SK-N-SH (cell line): ENCODE measurements at regions not wholly inside any gene's neighbourhood (a gene's known extent, or its start where the extent isn't known, plus 50 kb on each side); places are given as distances from the start of the nearest gene placed in this dataset.

Source experiments
- CTCF ChIA-PET: fragments of 300-600, 350-600 bp; formaldehyde crosslinking; extraction: SDS; loops from one replicate; lab custom pipeline; 2021; lab: Yijun Ruan, JAX
- POLR2A ChIA-PET: fragments of 350-600 bp; sonication (Branson Sonifier 250); formaldehyde crosslinking; extraction: SDS; loops from one replicate; lab custom pipeline; 2020; ENCODE audit warnings: antibody characterized with exemption, inconsistent platforms; lab: Yijun Ruan, JAX
- DNase-seq: peaks from one replicate; pipeline ENCODE4 v3.0.0; 2012
- H2AFZ ChIP-seq: fragments of 200-600 bp; sonication (generic); 2 replicates; pipeline ENCODE4 v1.8.1; 2016; ENCODE audit warnings: antibody characterized with exemption, mild to moderate bottlenecking, low read depth
- H3F3A ChIP-seq: fragments of 200-600 bp; sonication (generic); replicated peaks from 2 replicates; pipeline ENCODE3; 2016; ENCODE audit warnings: antibody characterized with exemption, mild to moderate bottlenecking; ENCODE audit not compliant: insufficient read depth
- H3K27ac ChIP-seq, 2 experiments: fragments of 200-500 bp in 1 of 2; fragments of 200-600 bp in 1 of 2; sonication (Bioruptor generic) in 1 of 2; sonication (generic), shearing (Covaris generic) in 1 of 2; 2 replicates each; pipeline versions ENCODE4 v1.5.1 to v1.6.1; 2014 to 2016; ENCODE audit warnings: low read depth in 2 of 2, inconsistent platforms in 1 of 2, low read length in 1 of 2, mild to moderate bottlenecking in 1 of 2, mixed read lengths in 1 of 2
- H3K27me3 ChIP-seq: fragments of 200-600 bp; sonication (generic), shearing (Covaris generic); 2 replicates; pipeline ENCODE4 v1.6.1; 2016; ENCODE audit warnings: mixed run types; ENCODE audit not compliant: insufficient read depth
- H3K36me3 ChIP-seq, 2 experiments: fragments of 200-500 bp in 1 of 2; fragments of 200-600 bp in 1 of 2; sonication (Bioruptor generic) in 1 of 2; sonication (generic) in 1 of 2; replicated peaks in 1 of 2; 2 replicates each; pipeline versions ENCODE3 to v1.5.1; 2014 to 2016; ENCODE audit warnings: low read length in 1 of 2, mild to moderate bottlenecking in 1 of 2; ENCODE audit not compliant: insufficient read depth in 2 of 2, control insufficient read depth in 1 of 2
- H3K4me1 ChIP-seq, 2 experiments: fragments of 200-500 bp in 1 of 2; fragments of 200-600 bp in 1 of 2; sonication (Bioruptor generic) in 1 of 2; sonication (generic), shearing (Covaris generic) in 1 of 2; 2 replicates each; pipeline versions ENCODE4 v1.5.1 to v1.6.1; 2014 to 2016; ENCODE audit warnings: low read depth in 1 of 2, low read length in 1 of 2, mixed run types in 1 of 2; ENCODE audit not compliant: insufficient read depth in 2 of 2, control insufficient read depth in 1 of 2
- H3K4me2 ChIP-seq: fragments of 200-600 bp; sonication (generic), shearing (Covaris generic); 2 replicates; pipeline ENCODE4 v1.6.1; 2017; ENCODE audit warnings: mixed run types
- H3K4me3 ChIP-seq, 2 experiments: fragments of 200-500 bp in 1 of 2; fragments of 200-600 bp in 1 of 2; sonication (Bioruptor generic) in 1 of 2; sonication (generic), shearing (Covaris generic) in 1 of 2; 2 replicates each; pipeline versions ENCODE4 v1.5.1 to v1.8.1; 2014 to 2016; ENCODE audit warnings: low read depth in 2 of 2, inconsistent platforms in 1 of 2, low read length in 1 of 2, mild to moderate bottlenecking in 1 of 2, mixed read lengths in 1 of 2, moderate library complexity in 1 of 2
- H3K79me2 ChIP-seq: fragments of 200-600 bp; sonication (generic); 2 replicates; pipeline ENCODE4 v1.8.1; 2017; ENCODE audit warnings: mild to moderate bottlenecking; ENCODE audit not compliant: insufficient read depth
- H3K9ac ChIP-seq: fragments of 200-600 bp; sonication (generic); 2 replicates; pipeline ENCODE4 v1.6.1; 2017; ENCODE audit warnings: mixed run types
- H3K9me2 ChIP-seq: fragments of 200-600 bp; sonication (generic); 2 replicates; pipeline ENCODE4 v1.6.1; 2017; ENCODE audit warnings: mixed run types
- H3K9me3 ChIP-seq: fragments of 200-600 bp; sonication (generic); 2 replicates; pipeline ENCODE4 v1.6.1; 2017; ENCODE audit warnings: mixed run types, mild to moderate bottlenecking, moderate library complexity
- H4K20me1 ChIP-seq: fragments of 200-600 bp; sonication (generic); 2 replicates; pipeline ENCODE4 v1.6.1; 2017; ENCODE audit warnings: mild to moderate bottlenecking, mixed run types; ENCODE audit not compliant: insufficient read depth
- CHD2 ChIP-seq: fragments of 150-350 bp; IDR thresholded peaks from 2 replicates; pipeline ENCODE4 v1.6.1; 2018; ENCODE audit warnings: low read length; ENCODE audit not compliant: partially characterized antibody
- CTCF ChIP-seq: fragments of 200-600 bp; sonication (generic); IDR thresholded peaks from 2 replicates; pipeline ENCODE4 v1.6.1; 2017; ENCODE audit warnings: antibody characterized with exemption, mild to moderate bottlenecking, moderate library complexity
- EP300 ChIP-seq, 2 experiments: IDR thresholded peaks; 2 replicates each; pipeline versions ENCODE4 v1.4.0 to v1.6.1; 2012; ENCODE audit warnings: borderline replicate concordance in 1 of 2, low read depth in 1 of 2, low read length in 1 of 2
- FOSL2 ChIP-seq: IDR thresholded peaks from 2 replicates; pipeline ENCODE4 v1.4.0; 2012; ENCODE audit warnings: low read depth, mild to moderate bottlenecking, moderate library complexity, borderline replicate concordance
- GATA2 ChIP-seq: sonication (generic); formaldehyde crosslinking; IDR thresholded peaks from 2 replicates; pipeline ENCODE4 v1.5.0; 2020; ENCODE audit warnings: mild to moderate bottlenecking, missing genetic modification reagents
- JUND ChIP-seq: IDR thresholded peaks from 2 replicates; pipeline ENCODE4 v1.4.0; 2012
- MAX ChIP-seq: IDR thresholded peaks from 2 replicates; pipeline ENCODE4 v1.4.0; 2012; ENCODE audit warnings: low read depth
- NFIC ChIP-seq: IDR thresholded peaks from 2 replicates; pipeline ENCODE4 v1.4.0; 2012; ENCODE audit warnings: borderline replicate concordance
- NRF1 ChIP-seq: IDR thresholded peaks from 2 replicates; pipeline ENCODE4 v1.6.1; 2012; ENCODE audit warnings: low read depth, mild to moderate bottlenecking, low read length
- REST ChIP-seq: IDR thresholded peaks from 2 replicates; pipeline ENCODE4 v1.6.1; 2012; ENCODE audit warnings: mild to moderate bottlenecking, low read depth, low read length, moderate library complexity
- RFX5 ChIP-seq: IDR thresholded peaks from 2 replicates; pipeline ENCODE4 v1.6.1; 2012; ENCODE audit warnings: mild to moderate bottlenecking, improper control_type of control experiment, low read length
- TAF1 ChIP-seq: IDR thresholded peaks from 2 replicates; pipeline ENCODE4 v1.6.1; 2012; ENCODE audit warnings: low read depth, mild to moderate bottlenecking, low read length, moderate library complexity, borderline replicate concordance
- TEAD4 ChIP-seq: IDR thresholded peaks from 2 replicates; pipeline ENCODE4 v1.4.0; 2012; ENCODE audit warnings: mild to moderate bottlenecking, borderline replicate concordance; ENCODE audit not compliant: insufficient read depth
- WGBS: methylation state at CpG from one replicate; pipeline ENCODE4 v1.1.6; 2017; ENCODE audit warnings: low lambda C conversion rate; 5-methylcytosine and 5-hydroxymethylcytosine counted together

GRCh38 chr4:181821039-181822004 lies 421.9 kb upstream of the TENM3 start:
- Histone ChIP-seq H3K79me2 (no peaks in the 10 kb centered on the region), H3K4me1 (peaks cover 3 to 10% of the 10 kb centered on the region in 2 experiments; a peak in 3 of 4 replicates), H3F3A (no peaks in the 10 kb centered on the region), H3K9me3 (no peaks in the 10 kb centered on the region), H3K9me2 (no peaks in the 10 kb centered on the region), H3K4me3 (no peak overlapping the region; a peak in 2 of 4 replicates), H3K27ac (peak overlapping the region; percentile 2 to 47; a peak in 2 of 4 replicates), H4K20me1 (no peaks in the 10 kb centered on the region), H3K9ac (no peak overlapping the region), H3K36me3 (no peaks in the 10 kb centered on the region), H3K4me2 (peak overlapping the region; percentile 56; the same call in 1 of the 2 replicates), H2AFZ (no peak overlapping the region), H3K27me3 (no peaks in the 10 kb centered on the region)
- DNase-seq, result no peak
- 57% methylated on average over 11 of the region's 11 CpGs for WGBS
- ChIA-PET POLR2A (no interaction called here), CTCF (interaction anchor here (0.5 to 0.8 kb wide), 2 partner anchors 9 to 991 kb away, joined by 3 read pairs; no protein-coding TSS in a partner anchor)
- TF ChIP-seq EP300 (IDR thresholded peaks at IDR 0.05; ENCODE audit: borderline replicate concordance in 1 of 2, low read depth in 1 of 2, low read length in 1 of 2) (no peak), RFX5 (no peak), CHD2 (no peak), FOSL2 (peak; percentile 42; the same call in 1 of the 2 replicates), NRF1 (no peak), REST (no peak), JUND (peak; percentile 14; the same call in 1 of the 2 replicates), MAX (no peak), TEAD4 (no peak)

GRCh38 chr4:181822005-181822375 lies 421.2 kb upstream of the TENM3 start:
- no peak overlapping the region for H3K9ac ChIP-seq
- H3F3A ChIP-seq, result no peaks in the 10 kb centered on the region
- peak overlapping the region; percentile 2 to 47; a peak in 2 of 4 replicates for H3K27ac ChIP-seq
- no peaks in the 10 kb centered on the region for H4K20me1 ChIP-seq
- no peak overlapping the region; a peak in 2 of 4 replicates for H3K4me3 ChIP-seq
- peak; percentile 23 for DNase-seq
- ChIA-PET POLR2A (no interaction called here), CTCF (interaction anchor here (0.7 to 0.8 kb wide), 2 partner anchors 8 to 223 kb away, joined by 3 to 4 read pairs; no protein-coding TSS in a partner anchor)
- H3K9me2 ChIP-seq, result no peaks in the 10 kb centered on the region
- H3K4me1 ChIP-seq, result peaks cover 3 to 10% of the 10 kb centered on the region in 2 experiments; a peak in 3 of 4 replicates
- peak overlapping the region; percentile 51; the same call in 1 of the 2 replicates for H2AFZ ChIP-seq
- no peaks in the 10 kb centered on the region for H3K36me3 ChIP-seq
- H3K27me3 ChIP-seq, result no peaks in the 10 kb centered on the region
- no peaks in the 10 kb centered on the region for H3K9me3 ChIP-seq
- H3K79me2 ChIP-seq, result no peaks in the 10 kb centered on the region
- H3K4me2 ChIP-seq, result peak overlapping the region; percentile 56; the same call in 1 of the 2 replicates
- TF ChIP-seq REST (no peak), CTCF (no peak), TAF1 (no peak), GATA2 (peak; percentile 70), NFIC (peak; percentile 70)
